ENCODE measurements at regions not wholly inside any gene's neighbourhood (a gene's known extent, or its start where the extent isn't known, plus 50 kb on each side); places are given as distances from the start of the nearest gene placed in this dataset.

DNA sequence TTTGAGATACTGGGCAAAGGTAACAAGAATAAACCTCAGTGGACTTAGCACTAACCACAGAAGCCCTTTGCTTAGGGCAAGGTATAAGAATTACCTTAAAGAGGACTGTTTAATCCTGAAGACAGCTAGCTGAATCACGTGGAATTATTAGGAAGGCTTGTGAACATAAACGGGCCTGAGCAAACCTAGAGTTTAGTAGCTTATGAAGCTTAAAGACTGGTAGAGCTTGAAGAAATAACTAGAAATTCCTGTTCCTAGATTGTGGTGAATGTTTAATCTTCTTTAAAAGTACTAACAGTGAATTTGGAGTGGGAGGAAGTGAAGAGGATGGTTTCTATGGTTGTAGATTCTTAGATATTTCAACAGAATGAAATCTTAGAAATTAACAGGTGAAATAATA lies 428.9 kb upstream of the THRB start:
- DNase-seq (ENCODE audit: low read depth, low spot score): no peak

DNA sequence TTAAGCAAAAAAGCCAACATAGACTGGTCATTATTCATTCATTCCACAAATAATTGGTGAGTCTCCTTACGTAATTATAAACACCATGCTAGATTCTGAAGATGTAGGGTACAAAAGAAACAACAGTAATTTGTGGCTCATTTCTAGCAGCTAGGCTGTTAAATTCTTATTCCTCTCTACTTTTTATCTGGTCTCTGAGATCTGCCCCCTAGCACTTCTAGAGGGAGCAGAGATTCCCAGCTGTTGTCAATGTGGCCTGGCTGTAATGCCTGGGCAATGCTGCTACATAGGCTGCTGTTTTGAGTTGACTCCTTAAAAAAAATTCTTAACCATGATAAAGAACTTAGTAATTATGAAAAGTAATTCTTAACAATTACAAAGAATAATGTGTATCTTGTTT lies 434.9 kb upstream of the THRB start:
- DNase-seq (ENCODE audit: low read depth, low spot score): no peak

- DNase-seq (ENCODE audit: low read depth, low spot score): no peak
These were observed 438.8 kb upstream of the THRB start for GRCh38 chr3:24933401-24933800.

DNA sequence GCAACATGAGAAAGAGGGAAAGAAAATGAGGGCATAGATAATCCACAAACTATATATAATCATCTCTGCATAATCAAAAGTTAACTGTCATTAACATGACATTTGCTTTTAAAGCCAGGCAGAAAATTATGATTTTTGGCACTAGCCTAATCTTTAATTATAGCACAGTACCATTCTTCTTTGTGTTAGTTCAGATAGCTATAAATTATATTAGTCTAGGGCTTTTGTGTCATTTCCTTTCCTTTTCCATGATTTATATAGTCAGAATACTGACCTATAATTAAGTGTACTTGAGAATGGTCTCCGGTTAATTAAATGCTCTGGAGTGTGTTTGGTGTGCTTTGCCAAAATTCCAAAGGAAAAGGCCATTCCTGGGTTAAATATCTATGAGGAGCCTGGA lies 441.9 kb upstream of the THRB start:
- DNase-seq (ENCODE audit: low read depth, low spot score): no peak

- no peak for DNase-seq (ENCODE audit: low read depth, low spot score)
These were observed 442.6 kb upstream of the THRB start for GRCh38 chr3:24937228-24937627.

DNA sequence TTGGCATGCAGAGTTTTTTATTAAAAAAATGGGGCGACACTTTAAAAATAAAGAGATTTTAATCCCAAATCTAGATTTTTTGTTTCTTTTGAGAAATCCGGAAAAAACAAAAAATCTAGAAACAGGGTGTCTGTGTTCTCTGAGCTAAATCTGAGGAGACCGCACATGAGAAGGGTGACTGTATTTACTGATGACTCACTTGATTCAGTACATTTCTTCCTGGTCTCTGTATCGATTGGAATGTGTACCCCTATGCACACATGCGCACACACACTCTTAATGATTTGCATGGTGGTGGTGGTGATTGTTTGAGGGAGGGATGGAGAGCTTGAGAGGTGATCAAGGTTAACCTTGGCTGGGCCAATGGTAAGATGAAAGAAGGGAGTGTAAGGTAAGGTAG lies 443.1 kb upstream of the THRB start:
- DNase-seq (ENCODE audit: low read depth, low spot score): no peak

DNA sequence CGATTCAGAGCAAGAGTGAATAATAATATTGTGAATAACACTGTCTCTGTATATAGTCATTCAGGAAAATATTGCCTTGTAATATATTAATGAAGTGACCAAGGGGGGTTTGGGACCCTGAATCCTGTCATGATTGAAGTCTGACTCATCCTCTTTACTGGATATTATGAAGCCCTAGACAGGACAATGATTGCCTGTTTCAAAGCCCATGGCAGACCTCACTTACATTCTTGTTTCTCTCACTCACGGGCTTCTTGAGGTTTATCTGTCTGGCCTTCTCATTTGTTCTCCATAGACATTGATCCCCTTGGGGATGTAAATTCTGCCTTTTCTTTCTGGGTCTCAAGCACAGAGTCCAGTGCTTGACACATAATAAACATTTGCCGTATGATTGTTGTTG lies 449.3 kb upstream of the THRB start:
- no peak for DNase-seq (ENCODE audit: low read depth, low spot score)

GRCh38 chr3:24944805-24945520 lies 450.3 kb upstream of the THRB start:
- DNase-seq (ENCODE audit: low read depth, low spot score): no peak

DNA sequence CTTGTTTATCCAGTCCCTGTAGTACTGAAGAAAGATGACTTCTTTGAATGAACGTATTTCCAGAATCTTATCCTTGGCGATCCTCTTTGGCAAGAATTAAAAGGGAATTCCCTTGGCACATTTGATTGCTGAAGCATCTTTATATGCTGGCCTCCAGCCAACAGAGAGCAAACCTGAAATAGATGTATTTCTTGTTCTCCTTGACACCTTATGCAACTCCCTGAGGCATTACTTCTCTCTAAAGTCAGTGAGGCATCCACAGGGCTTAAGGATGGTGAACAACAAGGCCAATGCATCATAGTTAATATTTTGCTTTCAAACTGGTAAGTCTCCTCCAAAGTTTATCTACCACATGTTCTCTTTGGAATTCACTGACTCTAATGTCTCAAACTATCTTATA lies 450.9 kb upstream of the THRB start:
- no peak for DNase-seq (ENCODE audit: low read depth, low spot score)

DNA sequence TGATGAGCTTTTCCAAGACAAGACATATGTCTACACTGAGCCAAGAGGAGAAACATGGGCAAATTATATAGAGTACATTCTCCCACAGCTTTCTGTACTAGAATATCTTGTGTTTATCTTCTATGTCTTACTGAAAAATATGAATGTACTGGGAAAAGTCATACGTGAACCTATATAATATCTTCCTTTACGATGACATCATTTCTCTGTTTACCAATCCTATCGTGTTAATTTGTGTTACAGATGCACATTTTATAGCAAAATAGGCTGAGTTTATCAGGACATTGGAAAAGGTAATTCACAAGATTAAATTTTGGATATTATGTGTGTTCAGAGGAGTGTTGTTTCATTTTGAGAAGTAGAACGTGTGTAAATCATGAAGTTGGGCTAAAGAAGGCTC lies 452.5 kb upstream of the THRB start:
- DNase-seq (ENCODE audit: low read depth, low spot score): no peak

GRCh38 chr3:24951180-24951579 lies 456.5 kb upstream of the THRB start:
- no peak for DNase-seq (ENCODE audit: low read depth, low spot score)

GRCh38 chr3:24952388-24952787 lies 457.7 kb upstream of the THRB start:
- no peak for DNase-seq (ENCODE audit: low read depth, low spot score)

DNA sequence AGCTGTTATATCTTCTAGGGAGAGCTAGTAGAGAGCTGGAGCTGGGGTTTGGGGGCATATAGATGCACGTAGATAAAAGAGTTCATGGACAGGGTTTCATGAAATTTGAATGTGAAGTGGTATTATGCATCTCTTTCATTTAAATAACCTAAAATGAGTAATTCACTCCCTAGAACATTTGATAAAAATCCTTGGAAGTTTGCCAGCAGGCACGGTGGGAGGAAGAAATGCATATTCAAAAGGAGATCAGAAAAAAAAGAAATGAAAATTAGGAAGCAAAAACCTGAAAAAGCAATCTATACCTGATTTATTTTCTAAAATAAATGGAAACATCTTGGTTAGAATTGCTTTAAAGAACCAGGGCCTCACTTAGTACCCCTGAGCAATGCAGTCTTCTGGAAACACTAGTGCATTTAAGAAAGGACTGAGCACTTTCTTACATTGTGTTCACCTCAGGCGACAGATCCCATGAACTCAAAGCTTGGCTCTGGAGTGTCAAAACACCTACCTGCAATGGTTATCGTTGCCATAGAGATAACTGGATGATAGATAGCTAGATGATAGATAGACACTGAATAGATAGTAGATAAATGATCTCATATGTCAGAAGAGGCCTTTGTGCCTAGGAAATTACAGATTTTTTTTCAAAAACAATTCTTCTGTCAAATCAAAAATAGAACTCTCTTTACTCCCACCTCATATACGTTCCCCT lies 458.6 kb upstream of the THRB start:
- DNase-seq (ENCODE audit: low read depth, low spot score): no peak

- DNase-seq (ENCODE audit: low read depth, low spot score): no peak
These were observed 462.0 kb upstream of the THRB start for GRCh38 chr3:24956613-24957012.

- no peak for DNase-seq (ENCODE audit: low read depth, low spot score)
These were observed 463.6 kb upstream of the THRB start for GRCh38 chr3:24958271-24958670.

- no peak for DNase-seq (ENCODE audit: low read depth, low spot score)
These were observed 464.3 kb upstream of the THRB start for GRCh38 chr3:24958910-24959447.

DNA sequence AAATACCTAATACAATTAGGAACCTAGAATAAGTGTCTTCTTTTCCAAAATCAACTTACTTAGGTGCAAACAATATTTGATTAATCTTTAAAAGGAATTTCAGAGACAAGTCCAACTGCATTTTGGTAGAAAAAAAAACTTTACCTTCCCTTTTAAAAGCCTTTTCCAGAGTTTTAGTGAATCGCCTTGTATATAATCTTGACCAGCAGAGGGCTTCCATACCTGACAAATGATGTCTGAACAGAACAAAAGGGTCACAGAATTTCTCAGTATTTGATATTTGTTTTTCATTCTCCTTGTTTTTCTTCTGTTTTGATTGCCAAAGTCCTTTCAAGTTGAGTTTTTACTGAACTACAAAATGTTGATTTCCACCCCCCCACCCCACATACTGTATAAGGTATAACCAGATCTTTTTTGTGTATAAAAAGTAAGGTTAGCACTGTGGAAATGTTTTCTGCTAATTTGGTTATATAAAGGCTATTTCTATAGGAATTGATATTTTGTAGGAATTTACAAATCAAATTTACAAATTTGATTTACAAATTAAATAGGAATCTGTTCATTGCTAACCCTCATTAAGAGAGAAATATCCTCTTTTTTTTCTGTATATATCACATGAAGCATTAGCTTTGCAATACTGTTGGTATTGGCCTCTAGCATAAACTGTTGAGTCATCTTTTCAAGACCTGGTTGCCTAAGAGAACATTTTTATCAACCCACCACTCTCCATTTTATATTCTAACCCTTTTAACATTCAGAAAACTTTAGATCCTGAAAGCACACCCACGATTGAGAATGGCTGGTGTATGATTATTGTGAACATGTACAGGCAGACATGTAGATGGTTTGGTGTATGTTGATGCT lies 464.1 kb upstream of the RARB start:
- DNase-seq (ENCODE audit: low read depth, low spot score): no peak

GRCh38 chr3:24965706-24966385 lies 462.2 kb upstream of the RARB start:
- no peak for DNase-seq (ENCODE audit: low read depth, low spot score)

DNA sequence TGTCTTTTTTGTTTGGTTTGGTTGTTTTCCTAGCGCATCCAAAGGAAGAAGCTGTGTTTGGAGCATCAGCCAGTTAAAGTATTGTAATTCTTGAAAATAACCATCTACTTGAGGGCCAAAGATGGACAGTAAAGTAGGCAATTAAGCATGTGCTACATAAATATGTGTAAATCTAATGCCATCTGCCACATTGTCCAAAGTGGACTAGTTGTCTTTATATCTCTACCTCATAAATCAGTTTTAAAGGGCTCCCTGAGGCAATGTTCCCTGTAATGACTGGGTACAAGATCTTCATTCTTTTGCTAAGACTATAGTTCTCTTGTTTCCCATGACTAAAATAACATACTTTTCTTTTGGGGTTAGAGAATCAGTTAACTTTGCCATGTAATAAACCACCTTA lies 460.0 kb upstream of the RARB start:
- no peak for DNase-seq (ENCODE audit: low read depth, low spot score)

- DNase-seq (ENCODE audit: low read depth, low spot score): no peak
These were observed 455.6 kb upstream of the RARB start for GRCh38 chr3:24972491-24972890.

- no peak for DNase-seq (ENCODE audit: low read depth, low spot score)
These were observed 446.8 kb upstream of the RARB start for GRCh38 chr3:24981309-24981708.

DNA sequence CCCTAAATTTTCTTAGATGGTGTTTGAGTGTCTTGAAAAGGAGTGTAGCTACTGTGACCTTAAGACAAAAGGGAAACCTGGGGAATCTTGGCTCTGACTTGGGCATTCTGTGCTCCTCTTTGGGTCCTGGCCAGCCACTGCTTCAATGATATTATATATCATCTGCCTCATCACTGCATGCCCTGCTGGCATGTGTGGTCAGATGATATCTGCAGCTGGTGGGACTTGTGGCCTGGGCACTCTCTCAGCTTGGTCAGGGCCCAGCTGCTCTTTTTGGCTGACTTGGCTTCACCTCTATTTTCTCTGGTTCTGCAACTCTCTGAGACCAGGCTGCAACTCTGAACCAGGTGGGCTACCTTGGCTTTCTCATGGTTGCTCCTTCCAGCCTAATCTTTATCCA lies 446.1 kb upstream of the RARB start:
- DNase-seq (ENCODE audit: low read depth, low spot score): no peak

Data from pulmonary artery endothelial cell (primary cell).